GM23338 (cell line): ENCODE measurements at regions not wholly inside any gene's neighbourhood (a gene's known extent, or its start where the extent isn't known, plus 50 kb on each side); places are given as distances from the start of the nearest gene placed in this dataset.

ENCODE experiments used
- ATAC-seq: fragments of 200-7000 bp; cut with Tn5 transposase; 3 replicates; pipeline ENCODE4 v1.9.1; 2020
- DNase-seq: peaks from one replicate; pipeline ENCODE4 v3.0.0-alpha.2; 2015; ENCODE audit warnings: low spot score
- H2AFZ ChIP-seq: fragments of 200-600 bp; sonication (generic); 2 replicates; pipeline ENCODE4 v1.8.0; 2016; ENCODE audit warnings: antibody characterized with exemption, mild to moderate bottlenecking, moderate library complexity
- H3F3A ChIP-seq: fragments of 200-600 bp; sonication (generic); replicated peaks from 2 replicates; pipeline ENCODE4 v1.8.0; 2017; ENCODE audit warnings: antibody characterized with exemption, mixed run types, low read depth
- H3K27ac ChIP-seq: fragments of 200-600 bp; sonication (generic); 2 replicates; pipeline ENCODE4 v1.6.1; 2016; ENCODE audit warnings: low read depth
- H3K27me3 ChIP-seq: fragments of 200-600 bp; sonication (generic); 2 replicates; pipeline ENCODE4 v1.8.0; 2016; ENCODE audit warnings: mild to moderate bottlenecking, mixed run types, moderate library complexity; ENCODE audit not compliant: insufficient read depth
- H3K36me3 ChIP-seq: fragments of 200-600 bp; sonication (generic); 2 replicates; pipeline ENCODE4 v1.8.0; 2016; ENCODE audit warnings: mild to moderate bottlenecking; ENCODE audit not compliant: insufficient read depth
- H3K4me1 ChIP-seq: fragments of 200-600 bp; sonication (generic); 2 replicates; pipeline ENCODE4 v1.8.0; 2016; ENCODE audit warnings: mild to moderate bottlenecking, moderate library complexity; ENCODE audit not compliant: insufficient read depth
- H3K4me2 ChIP-seq: fragments of 200-600 bp; sonication (generic); 2 replicates; pipeline ENCODE4 v1.7.1; 2017; ENCODE audit warnings: mixed run types
- H3K4me3 ChIP-seq: fragments of 200-600 bp; sonication (generic); 2 replicates; pipeline ENCODE4 v1.6.1; 2016; ENCODE audit warnings: mixed run types
- H3K79me2 ChIP-seq: fragments of 200-600 bp; sonication (generic); replicated peaks from 2 replicates; pipeline ENCODE4 v1.8.0; 2017; ENCODE audit warnings: mild to moderate bottlenecking; ENCODE audit not compliant: insufficient read depth
- H3K9me2 ChIP-seq: fragments of 200-600 bp; sonication (generic); 2 replicates; pipeline ENCODE4 v1.8.0; 2017; ENCODE audit not compliant: insufficient read depth
- H4K20me1 ChIP-seq: fragments of 200-600 bp; sonication (generic); replicated peaks from 2 replicates; pipeline ENCODE4 v1.8.0; 2017; ENCODE audit warnings: mild to moderate bottlenecking; ENCODE audit not compliant: insufficient read depth
- H3K27ac Mint-ChIP-seq: 2 replicates; pipeline ENCODE4 v1.8.0; 2020; ENCODE audit warnings: inconsistent platforms, mild to moderate bottlenecking, moderate library complexity, mixed read lengths
- H3K27me3 Mint-ChIP-seq: 3 replicates; pipeline ENCODE4 v1.8.0; 2022; ENCODE audit warnings: low read depth, mild to moderate bottlenecking, moderate library complexity, mixed read lengths, inconsistent platforms; ENCODE audit not compliant: insufficient read depth, poor library complexity
- H3K36me3 Mint-ChIP-seq: 3 replicates; pipeline ENCODE4 v1.8.0; 2021; ENCODE audit warnings: low read depth, mild to moderate bottlenecking, inconsistent platforms, moderate library complexity, mixed read lengths
- H3K4me1 Mint-ChIP-seq: 3 replicates; pipeline ENCODE4 v1.8.0; 2020; ENCODE audit warnings: mild to moderate bottlenecking, inconsistent platforms, mixed read lengths
- H3K4me3 Mint-ChIP-seq: 3 replicates; pipeline ENCODE4 v1.8.0; 2021; ENCODE audit warnings: moderate library complexity, mild to moderate bottlenecking, inconsistent platforms, mixed read lengths
- H3K9me3 Mint-ChIP-seq: 3 replicates; pipeline ENCODE4 v1.8.0; 2020; ENCODE audit warnings: moderate library complexity, mild to moderate bottlenecking, inconsistent platforms, mixed read lengths
- CREB1 ChIP-seq: fragments of 250-450 bp; sonication (Bioruptor Pico); IDR thresholded peaks from 2 replicates; pipeline ENCODE4 v1.5.0; 2020; ENCODE audit warnings: low read depth, mild to moderate bottlenecking, moderate library complexity
- CTCF ChIP-seq, 2 experiments: fragments of 200-600 bp in 1 of 2; sonication (generic) in 1 of 2; conservative IDR thresholded peaks; 2 replicates each; pipeline versions ENCODE4 v1.5.1 to v1.6.1; 2016 to 2017; ENCODE audit warnings: antibody characterized with exemption in 2 of 2, low read depth in 2 of 2, mild to moderate bottlenecking in 2 of 2, moderate library complexity in 1 of 2
- EZH2 ChIP-seq: fragments of 200-600 bp; sonication (generic); IDR thresholded peaks from one replicate; pipeline ENCODE4 v1.8.0; 2017; ENCODE audit warnings: antibody characterized with exemption, mild to moderate bottlenecking, low read depth; ENCODE audit not compliant: unreplicated experiment
- EZH2phosphoT487 ChIP-seq: fragments of 200-600 bp; sonication (generic); IDR thresholded peaks from one replicate; pipeline ENCODE4 v1.8.1; 2018; ENCODE audit warnings: antibody characterized with exemption; ENCODE audit not compliant: unreplicated experiment
- JUNB ChIP-seq: IDR thresholded peaks from one replicate; pipeline ENCODE4 v1.6.1; 2016; ENCODE audit warnings: antibody characterized with exemption; ENCODE audit not compliant: unreplicated experiment
- NANOG ChIP-seq: IDR thresholded peaks from 2 replicates; pipeline ENCODE4 v1.6.1; 2016; ENCODE audit warnings: antibody characterized with exemption, borderline replicate concordance
- POLR2AphosphoS5 ChIP-seq: IDR thresholded peaks from 2 replicates; pipeline ENCODE4 v1.6.1; 2016; ENCODE audit warnings: antibody characterized with exemption, low read depth
- STAT1 ChIP-seq: IDR thresholded peaks from one replicate; pipeline ENCODE4 v1.6.1; 2016; ENCODE audit warnings: antibody characterized with exemption; ENCODE audit not compliant: unreplicated experiment
- ZNF114 ChIP-seq: fragments of 250-450 bp; sonication (Bioruptor Pico); IDR thresholded peaks from 2 replicates; pipeline ENCODE4 v1.5.0; 2020; ENCODE audit warnings: mild to moderate bottlenecking, moderate library complexity
- ZNF331 ChIP-seq: fragments of 250-450 bp; sonication (Bioruptor Pico); IDR thresholded peaks from 2 replicates; pipeline ENCODE4 v1.5.0; 2020; ENCODE audit warnings: low read depth, mild to moderate bottlenecking, moderate library complexity
- TF ChIP-seq, protein P1 (sequence below): IDR thresholded peaks from 2 replicates; pipeline ENCODE4 v1.6.1; 2016; ENCODE audit warnings: antibody characterized with exemption
- TF ChIP-seq, protein P2 (sequence below): fragments of 250-450 bp; sonication (Bioruptor Pico); IDR thresholded peaks from 2 replicates; pipeline ENCODE4 v1.5.0; 2020; ENCODE audit warnings: mild to moderate bottlenecking, moderate library complexity
- TF ChIP-seq, protein P3 (sequence below): IDR thresholded peaks from one replicate; pipeline ENCODE4 v1.6.1; 2018; ENCODE audit warnings: antibody characterized with exemption; ENCODE audit not compliant: unreplicated experiment

- TF ChIP-seq JUNB (no peak), NANOG (no peak)
Observed at GRCh38 chr18:67081482-67082211, 434.9 kb downstream of the DSEL start (continued).

- no peak overlapping the region for H3K4me3 ChIP-seq
- no peaks in the 10 kb centered on the region for H3K36me3 ChIP-seq
- no peak for DNase-seq
- Mint-ChIP-seq H3K4me3 (no peak overlapping the region), H3K4me1 (peaks cover 39% of the 10 kb centered on the region), H3K36me3 (no peaks in the 10 kb centered on the region), H3K9me3 (no peaks in the 10 kb centered on the region), H3K27ac (no peak overlapping the region), H3K27me3 (no peaks in the 10 kb centered on the region)
- no peak overlapping the region for H3K4me2 ChIP-seq
- no peak for ATAC-seq
- no peaks in the 10 kb centered on the region for H3K79me2 ChIP-seq
- peaks cover 12% of the 10 kb centered on the region; the same call in 1 of the 2 replicates for H3K4me1 ChIP-seq
- H3K27ac ChIP-seq, result no peak overlapping the region
- no peaks in the 10 kb centered on the region for H3F3A ChIP-seq
- peaks cover 5% of the 10 kb centered on the region for H3K9me2 ChIP-seq
- no peaks in the 10 kb centered on the region for H3K27me3 ChIP-seq
- no peaks in the 10 kb centered on the region for H4K20me1 ChIP-seq
- no peak overlapping the region for H2AFZ ChIP-seq
- TF ChIP-seq JUNB (no peak), EZH2 (no peak), ZNF331 (CRISPR knock-in tag) (no peak), CTCF (conservative IDR thresholded peaks at IDR 0.05; ENCODE audit: low read depth in 2 of 2) (no peak), EZH2phosphoT487 (no peak), NANOG (no peak), POLR2AphosphoS5 (no peak), ZNF114 (CRISPR knock-in tag) (no peak), STAT1 (no peak), CREB1 (no peak)
- TF ChIP-seq, protein P1, sequence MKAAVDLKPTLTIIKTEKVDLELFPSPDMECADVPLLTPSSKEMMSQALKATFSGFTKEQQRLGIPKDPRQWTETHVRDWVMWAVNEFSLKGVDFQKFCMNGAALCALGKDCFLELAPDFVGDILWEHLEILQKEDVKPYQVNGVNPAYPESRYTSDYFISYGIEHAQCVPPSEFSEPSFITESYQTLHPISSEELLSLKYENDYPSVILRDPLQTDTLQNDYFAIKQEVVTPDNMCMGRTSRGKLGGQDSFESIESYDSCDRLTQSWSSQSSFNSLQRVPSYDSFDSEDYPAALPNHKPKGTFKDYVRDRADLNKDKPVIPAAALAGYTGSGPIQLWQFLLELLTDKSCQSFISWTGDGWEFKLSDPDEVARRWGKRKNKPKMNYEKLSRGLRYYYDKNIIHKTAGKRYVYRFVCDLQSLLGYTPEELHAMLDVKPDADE, result no peak
- TF ChIP-seq, protein P2, sequence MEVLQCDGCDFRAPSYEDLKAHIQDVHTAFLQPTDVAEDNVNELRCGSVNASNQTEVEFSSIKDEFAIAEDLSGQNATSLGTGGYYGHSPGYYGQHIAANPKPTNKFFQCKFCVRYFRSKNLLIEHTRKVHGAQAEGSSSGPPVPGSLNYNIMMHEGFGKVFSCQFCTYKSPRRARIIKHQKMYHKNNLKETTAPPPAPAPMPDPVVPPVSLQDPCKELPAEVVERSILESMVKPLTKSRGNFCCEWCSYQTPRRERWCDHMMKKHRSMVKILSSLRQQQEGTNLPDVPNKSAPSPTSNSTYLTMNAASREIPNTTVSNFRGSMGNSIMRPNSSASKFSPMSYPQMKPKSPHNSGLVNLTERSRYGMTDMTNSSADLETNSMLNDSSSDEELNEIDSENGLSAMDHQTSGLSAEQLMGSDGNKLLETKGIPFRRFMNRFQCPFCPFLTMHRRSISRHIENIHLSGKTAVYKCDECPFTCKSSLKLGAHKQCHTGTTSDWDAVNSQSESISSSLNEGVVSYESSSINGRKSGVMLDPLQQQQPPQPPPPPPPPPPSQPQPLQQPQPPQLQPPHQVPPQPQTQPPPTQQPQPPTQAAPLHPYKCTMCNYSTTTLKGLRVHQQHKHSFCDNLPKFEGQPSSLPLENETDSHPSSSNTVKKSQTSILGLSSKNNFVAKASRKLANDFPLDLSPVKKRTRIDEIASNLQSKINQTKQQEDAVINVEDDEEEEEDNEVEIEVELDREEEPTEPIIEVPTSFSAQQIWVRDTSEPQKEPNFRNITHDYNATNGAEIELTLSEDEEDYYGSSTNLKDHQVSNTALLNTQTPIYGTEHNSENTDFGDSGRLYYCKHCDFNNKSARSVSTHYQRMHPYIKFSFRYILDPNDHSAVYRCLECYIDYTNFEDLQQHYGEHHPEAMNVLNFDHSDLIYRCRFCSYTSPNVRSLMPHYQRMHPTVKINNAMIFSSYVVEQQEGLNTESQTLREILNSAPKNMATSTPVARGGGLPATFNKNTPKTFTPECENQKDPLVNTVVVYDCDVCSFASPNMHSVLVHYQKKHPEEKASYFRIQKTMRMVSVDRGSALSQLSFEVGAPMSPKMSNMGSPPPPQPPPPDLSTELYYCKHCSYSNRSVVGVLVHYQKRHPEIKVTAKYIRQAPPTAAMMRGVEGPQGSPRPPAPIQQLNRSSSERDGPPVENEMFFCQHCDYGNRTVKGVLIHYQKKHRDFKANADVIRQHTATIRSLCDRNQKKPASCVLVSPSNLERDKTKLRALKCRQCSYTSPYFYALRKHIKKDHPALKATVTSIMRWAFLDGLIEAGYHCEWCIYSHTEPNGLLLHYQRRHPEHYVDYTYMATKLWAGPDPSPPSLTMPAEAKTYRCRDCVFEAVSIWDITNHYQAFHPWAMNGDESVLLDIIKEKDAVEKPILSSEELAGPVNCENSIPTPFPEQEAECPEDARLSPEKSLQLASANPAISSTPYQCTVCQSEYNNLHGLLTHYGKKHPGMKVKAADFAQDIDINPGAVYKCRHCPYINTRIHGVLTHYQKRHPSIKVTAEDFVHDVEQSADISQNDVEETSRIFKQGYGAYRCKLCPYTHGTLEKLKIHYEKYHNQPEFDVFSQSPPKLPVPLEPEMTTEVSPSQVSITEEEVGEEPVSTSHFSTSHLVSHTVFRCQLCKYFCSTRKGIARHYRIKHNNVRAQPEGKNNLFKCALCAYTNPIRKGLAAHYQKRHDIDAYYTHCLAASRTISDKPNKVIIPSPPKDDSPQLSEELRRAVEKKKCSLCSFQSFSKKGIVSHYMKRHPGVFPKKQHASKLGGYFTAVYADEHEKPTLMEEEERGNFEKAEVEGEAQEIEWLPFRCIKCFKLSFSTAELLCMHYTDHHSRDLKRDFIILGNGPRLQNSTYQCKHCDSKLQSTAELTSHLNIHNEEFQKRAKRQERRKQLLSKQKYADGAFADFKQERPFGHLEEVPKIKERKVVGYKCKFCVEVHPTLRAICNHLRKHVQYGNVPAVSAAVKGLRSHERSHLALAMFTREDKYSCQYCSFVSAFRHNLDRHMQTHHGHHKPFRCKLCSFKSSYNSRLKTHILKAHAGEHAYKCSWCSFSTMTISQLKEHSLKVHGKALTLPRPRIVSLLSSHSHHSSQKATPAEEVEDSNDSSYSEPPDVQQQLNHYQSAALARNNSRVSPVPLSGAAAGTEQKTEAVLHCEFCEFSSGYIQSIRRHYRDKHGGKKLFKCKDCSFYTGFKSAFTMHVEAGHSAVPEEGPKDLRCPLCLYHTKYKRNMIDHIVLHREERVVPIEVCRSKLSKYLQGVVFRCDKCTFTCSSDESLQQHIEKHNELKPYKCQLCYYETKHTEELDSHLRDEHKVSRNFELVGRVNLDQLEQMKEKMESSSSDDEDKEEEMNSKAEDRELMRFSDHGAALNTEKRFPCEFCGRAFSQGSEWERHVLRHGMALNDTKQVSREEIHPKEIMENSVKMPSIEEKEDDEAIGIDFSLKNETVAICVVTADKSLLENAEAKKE (CRISPR knock-in tag), result no peak
- TF ChIP-seq, protein P3, sequence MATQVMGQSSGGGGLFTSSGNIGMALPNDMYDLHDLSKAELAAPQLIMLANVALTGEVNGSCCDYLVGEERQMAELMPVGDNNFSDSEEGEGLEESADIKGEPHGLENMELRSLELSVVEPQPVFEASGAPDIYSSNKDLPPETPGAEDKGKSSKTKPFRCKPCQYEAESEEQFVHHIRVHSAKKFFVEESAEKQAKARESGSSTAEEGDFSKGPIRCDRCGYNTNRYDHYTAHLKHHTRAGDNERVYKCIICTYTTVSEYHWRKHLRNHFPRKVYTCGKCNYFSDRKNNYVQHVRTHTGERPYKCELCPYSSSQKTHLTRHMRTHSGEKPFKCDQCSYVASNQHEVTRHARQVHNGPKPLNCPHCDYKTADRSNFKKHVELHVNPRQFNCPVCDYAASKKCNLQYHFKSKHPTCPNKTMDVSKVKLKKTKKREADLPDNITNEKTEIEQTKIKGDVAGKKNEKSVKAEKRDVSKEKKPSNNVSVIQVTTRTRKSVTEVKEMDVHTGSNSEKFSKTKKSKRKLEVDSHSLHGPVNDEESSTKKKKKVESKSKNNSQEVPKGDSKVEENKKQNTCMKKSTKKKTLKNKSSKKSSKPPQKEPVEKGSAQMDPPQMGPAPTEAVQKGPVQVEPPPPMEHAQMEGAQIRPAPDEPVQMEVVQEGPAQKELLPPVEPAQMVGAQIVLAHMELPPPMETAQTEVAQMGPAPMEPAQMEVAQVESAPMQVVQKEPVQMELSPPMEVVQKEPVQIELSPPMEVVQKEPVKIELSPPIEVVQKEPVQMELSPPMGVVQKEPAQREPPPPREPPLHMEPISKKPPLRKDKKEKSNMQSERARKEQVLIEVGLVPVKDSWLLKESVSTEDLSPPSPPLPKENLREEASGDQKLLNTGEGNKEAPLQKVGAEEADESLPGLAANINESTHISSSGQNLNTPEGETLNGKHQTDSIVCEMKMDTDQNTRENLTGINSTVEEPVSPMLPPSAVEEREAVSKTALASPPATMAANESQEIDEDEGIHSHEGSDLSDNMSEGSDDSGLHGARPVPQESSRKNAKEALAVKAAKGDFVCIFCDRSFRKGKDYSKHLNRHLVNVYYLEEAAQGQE, result no peak
Observed at GRCh38 chr18:67080601-67081000, 435.9 kb downstream of the DSEL start.
